Liver (tissue), 8 donors: ENCODE measurements at regions not wholly inside any gene's neighbourhood (a gene's known extent, or its start where the extent isn't known, plus 50 kb on each side); places are given as distances from the start of the nearest gene placed in this dataset.

Experiments
- DNase-seq: peaks from one replicate; pipeline ENCODE4 v3.0.0-alpha.2; 2017; ENCODE audit warnings: low spot score
- H3K27ac ChIP-seq, 2 donors: one replicate each; pipeline ENCODE4 v1.7.0; 2013; ENCODE audit warnings: inconsistent platforms in 2 of 2, low read length in 2 of 2, control low read depth in 1 of 2, low read depth in 1 of 2, mild to moderate bottlenecking in 1 of 2
- H3K27me3 ChIP-seq, 4 donors: one replicate each; pipeline versions ENCODE4 v1.6.1 to v1.7.0; 2013; ENCODE audit warnings: low read length in 3 of 4, inconsistent platforms in 1 of 4, mild to moderate bottlenecking in 1 of 4, moderate library complexity in 1 of 4; ENCODE audit not compliant: control insufficient read depth in 4 of 4, insufficient read depth in 4 of 4
- H3K36me3 ChIP-seq, 4 donors: one replicate each; pipeline versions ENCODE4 v1.6.1 to v1.7.0; 2013; ENCODE audit warnings: low read length in 3 of 4, mild to moderate bottlenecking in 3 of 4, low read depth in 1 of 4, moderate library complexity in 1 of 4; ENCODE audit not compliant: control insufficient read depth in 4 of 4, insufficient read depth in 3 of 4
- H3K4me1 ChIP-seq, 4 donors: one replicate each; pipeline versions ENCODE4 v1.6.1 to v1.7.0; 2013; ENCODE audit warnings: low read length in 3 of 4, mild to moderate bottlenecking in 3 of 4, moderate library complexity in 1 of 4; ENCODE audit not compliant: control insufficient read depth in 4 of 4, insufficient read depth in 4 of 4
- H3K4me3 ChIP-seq, 3 donors: one replicate each; pipeline versions ENCODE4 v1.6.1 to v1.7.0; 2013; ENCODE audit warnings: low read length in 3 of 3, control low read depth in 1 of 3, low read depth in 1 of 3, mild to moderate bottlenecking in 1 of 3
- H3K9ac ChIP-seq, 2 donors: one replicate each; pipeline ENCODE4 v1.7.0; 2013; ENCODE audit warnings: low read length in 2 of 2, mild to moderate bottlenecking in 2 of 2, moderate library complexity in 2 of 2, control low read depth in 1 of 2, low read depth in 1 of 2
- H3K9me3 ChIP-seq, 4 donors: one replicate each; pipeline versions ENCODE4 v1.6.1 to v1.7.0; 2013; ENCODE audit warnings: low read length in 3 of 4; ENCODE audit not compliant: control insufficient read depth in 4 of 4
- EGR1 ChIP-seq, 2 donors: IDR thresholded peaks; 2 replicates each; pipeline ENCODE4 v1.6.1; 2016 to 2018; ENCODE audit warnings: antibody characterized with exemption in 2 of 2, low read depth in 2 of 2
- FOXA1 ChIP-seq: IDR thresholded peaks from 2 replicates; pipeline ENCODE4 v1.6.1; 2016; ENCODE audit warnings: antibody characterized with exemption
- GABPA ChIP-seq, 2 donors: IDR thresholded peaks in 1 of 2; conservative IDR thresholded peaks in 1 of 2; 2 replicates each; pipeline ENCODE4 v1.6.1; 2016; ENCODE audit warnings: antibody characterized with exemption in 2 of 2, mild to moderate bottlenecking in 1 of 2, moderate library complexity in 1 of 2
- HNF4A ChIP-seq, 2 donors: conservative IDR thresholded peaks; 2 replicates each; pipeline ENCODE4 v1.6.1; 2016; ENCODE audit warnings: antibody characterized with exemption in 2 of 2, mild to moderate bottlenecking in 2 of 2
- HNF4G ChIP-seq: IDR thresholded peaks from 2 replicates; pipeline ENCODE4 v1.6.1; 2016; ENCODE audit warnings: antibody characterized with exemption
- RAD21 ChIP-seq, 2 donors: IDR thresholded peaks; 2 replicates each; pipeline ENCODE4 v1.6.1; 2016; ENCODE audit warnings: antibody characterized with exemption in 2 of 2, mild to moderate bottlenecking in 2 of 2
- RXRA ChIP-seq, 2 donors: IDR thresholded peaks; 2 replicates each; pipeline ENCODE4 v1.6.1; 2017 to 2018; ENCODE audit warnings: antibody characterized with exemption in 2 of 2, mild to moderate bottlenecking in 1 of 2
- SP1 ChIP-seq: IDR thresholded peaks from 2 replicates; pipeline ENCODE4 v1.6.1; 2018; ENCODE audit warnings: antibody characterized with exemption, mild to moderate bottlenecking
- TAF1 ChIP-seq: conservative IDR thresholded peaks from 2 replicates; pipeline ENCODE4 v1.6.1; 2016; ENCODE audit warnings: antibody characterized with exemption, mild to moderate bottlenecking
- YY1 ChIP-seq: IDR thresholded peaks from 2 replicates; pipeline ENCODE4 v1.6.1; 2016; ENCODE audit warnings: antibody characterized with exemption, mild to moderate bottlenecking
- WGBS: extraction: QIAGEN DNeasy Blood & Tissue Kit; methylation state at CpG from one replicate; pipeline ENCODE4 v1.1.7; 2013; 5-methylcytosine and 5-hydroxymethylcytosine counted together
- TF ChIP-seq, protein P1 (sequence below): IDR thresholded peaks from 2 replicates; pipeline ENCODE4 v1.6.1; 2016; ENCODE audit warnings: antibody characterized with exemption
- TF ChIP-seq, protein P2 (sequence below): fragments of 150-350 bp; IDR thresholded peaks from 2 replicates; pipeline ENCODE4 v1.5.1; 2017; ENCODE audit warnings: improper control_type of control experiment, low read depth, low read length; ENCODE audit not compliant: missing input control
- TF ChIP-seq, protein P3 (sequence below): IDR thresholded peaks from 2 replicates; pipeline ENCODE4 v1.6.1; 2016; ENCODE audit warnings: antibody characterized with exemption
- TF ChIP-seq, protein P4 (sequence below): IDR thresholded peaks from 2 replicates; pipeline ENCODE4 v1.6.1; 2016; ENCODE audit warnings: antibody characterized with exemption, mild to moderate bottlenecking
- donor health status: healthy.
- donor health status: healthy.
- donor health status: healthy.
- donor health status: healthy.
- donor health status: healthy.

DNA sequence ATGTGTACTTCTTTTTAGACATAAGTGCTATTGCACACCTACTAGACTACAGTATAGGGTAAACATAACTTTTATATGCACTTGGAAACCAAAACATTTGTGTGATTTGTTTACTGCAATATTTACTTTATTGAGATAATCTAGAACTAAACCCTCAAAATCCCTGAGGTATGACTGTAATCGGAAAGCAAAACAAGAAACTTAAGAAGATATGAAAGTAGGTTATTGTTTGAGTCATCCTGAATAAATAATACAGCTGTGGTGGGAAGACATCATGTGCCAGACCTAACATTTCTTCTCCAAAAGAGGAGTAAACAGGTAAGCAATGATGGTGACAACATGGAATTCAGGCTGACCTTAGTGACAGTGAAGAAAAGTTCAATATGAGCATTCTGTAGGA, 765.5 kb downstream of the OTOL1 start:
- WGBS: 77% methylated on average over 1 of the region's 1 CpG
- Histone ChIP-seq H3K27ac (no peak overlapping the region), H3K4me1 (no peaks in the 10 kb centered on the region)

DNA sequence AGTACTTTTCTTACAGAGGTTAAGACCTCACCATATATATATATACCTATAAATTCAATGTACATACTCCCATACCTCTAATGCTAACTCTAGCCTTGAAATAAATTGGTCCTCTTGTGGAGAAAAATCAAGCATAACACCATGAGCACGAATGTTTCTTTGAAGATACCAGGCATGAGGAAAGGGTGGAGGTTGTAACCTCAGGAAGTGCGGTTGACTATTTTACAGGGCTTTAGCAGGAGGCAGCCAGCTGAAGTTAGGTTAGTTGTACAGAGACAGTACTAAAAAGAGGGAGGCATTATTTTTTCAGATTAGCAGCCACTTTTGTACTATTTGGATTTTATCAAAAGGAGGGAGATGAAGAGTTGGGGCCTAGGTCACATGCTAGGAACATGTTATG, 767.0 kb downstream of the OTOL1 start:
- Histone ChIP-seq H3K27ac (no peak overlapping the region), H3K9ac (no peak overlapping the region), H3K4me1 (no peaks in the 10 kb centered on the region), H3K9me3 (no peaks in the 10 kb centered on the region), H3K36me3 (no peaks in the 10 kb centered on the region), H3K27me3 (no peaks in the 10 kb centered on the region), H3K4me3 (no peak overlapping the region)
- WGBS: 63% methylated on average over 2 of the region's 2 CpGs
- no peak for DNase-seq
- TF ChIP-seq, protein P1, sequence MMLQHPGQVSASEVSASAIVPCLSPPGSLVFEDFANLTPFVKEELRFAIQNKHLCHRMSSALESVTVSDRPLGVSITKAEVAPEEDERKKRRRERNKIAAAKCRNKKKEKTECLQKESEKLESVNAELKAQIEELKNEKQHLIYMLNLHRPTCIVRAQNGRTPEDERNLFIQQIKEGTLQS: no peak
- no peak for TF ChIP-seq HNF4A (conservative IDR thresholded peaks at IDR 0.05)
- no peak for TF ChIP-seq GABPA (IDR thresholded peaks at IDR 0.05 in 1 of 2, conservative IDR thresholded peaks at IDR 0.05 in 1 of 2)
- no peak for TF ChIP-seq FOXA1
- TF ChIP-seq, protein P2, sequence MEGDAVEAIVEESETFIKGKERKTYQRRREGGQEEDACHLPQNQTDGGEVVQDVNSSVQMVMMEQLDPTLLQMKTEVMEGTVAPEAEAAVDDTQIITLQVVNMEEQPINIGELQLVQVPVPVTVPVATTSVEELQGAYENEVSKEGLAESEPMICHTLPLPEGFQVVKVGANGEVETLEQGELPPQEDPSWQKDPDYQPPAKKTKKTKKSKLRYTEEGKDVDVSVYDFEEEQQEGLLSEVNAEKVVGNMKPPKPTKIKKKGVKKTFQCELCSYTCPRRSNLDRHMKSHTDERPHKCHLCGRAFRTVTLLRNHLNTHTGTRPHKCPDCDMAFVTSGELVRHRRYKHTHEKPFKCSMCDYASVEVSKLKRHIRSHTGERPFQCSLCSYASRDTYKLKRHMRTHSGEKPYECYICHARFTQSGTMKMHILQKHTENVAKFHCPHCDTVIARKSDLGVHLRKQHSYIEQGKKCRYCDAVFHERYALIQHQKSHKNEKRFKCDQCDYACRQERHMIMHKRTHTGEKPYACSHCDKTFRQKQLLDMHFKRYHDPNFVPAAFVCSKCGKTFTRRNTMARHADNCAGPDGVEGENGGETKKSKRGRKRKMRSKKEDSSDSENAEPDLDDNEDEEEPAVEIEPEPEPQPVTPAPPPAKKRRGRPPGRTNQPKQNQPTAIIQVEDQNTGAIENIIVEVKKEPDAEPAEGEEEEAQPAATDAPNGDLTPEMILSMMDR: no peak
- TF ChIP-seq, protein P3, sequence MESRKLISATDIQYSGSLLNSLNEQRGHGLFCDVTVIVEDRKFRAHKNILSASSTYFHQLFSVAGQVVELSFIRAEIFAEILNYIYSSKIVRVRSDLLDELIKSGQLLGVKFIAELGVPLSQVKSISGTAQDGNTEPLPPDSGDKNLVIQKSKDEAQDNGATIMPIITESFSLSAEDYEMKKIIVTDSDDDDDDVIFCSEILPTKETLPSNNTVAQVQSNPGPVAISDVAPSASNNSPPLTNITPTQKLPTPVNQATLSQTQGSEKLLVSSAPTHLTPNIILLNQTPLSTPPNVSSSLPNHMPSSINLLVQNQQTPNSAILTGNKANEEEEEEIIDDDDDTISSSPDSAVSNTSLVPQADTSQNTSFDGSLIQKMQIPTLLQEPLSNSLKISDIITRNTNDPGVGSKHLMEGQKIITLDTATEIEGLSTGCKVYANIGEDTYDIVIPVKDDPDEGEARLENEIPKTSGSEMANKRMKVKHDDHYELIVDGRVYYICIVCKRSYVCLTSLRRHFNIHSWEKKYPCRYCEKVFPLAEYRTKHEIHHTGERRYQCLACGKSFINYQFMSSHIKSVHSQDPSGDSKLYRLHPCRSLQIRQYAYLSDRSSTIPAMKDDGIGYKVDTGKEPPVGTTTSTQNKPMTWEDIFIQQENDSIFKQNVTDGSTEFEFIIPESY: no peak
- TF ChIP-seq RXRA (IDR thresholded peaks at IDR 0.05): no peak
- TF ChIP-seq SP1: no peak
- TF ChIP-seq TAF1: no peak
- TF ChIP-seq EGR1 (IDR thresholded peaks at IDR 0.05; ENCODE audit: low read depth in 2 of 2): no peak
- no peak for TF ChIP-seq YY1

More for the DNA sequence above, 765.5 kb downstream of the OTOL1 start:
- no peak overlapping the region for H3K4me3 ChIP-seq
- H3K36me3 ChIP-seq: no peaks in the 10 kb centered on the region
- no peak overlapping the region for H3K9ac ChIP-seq
- no peak for TF ChIP-seq RAD21 (IDR thresholded peaks at IDR 0.05)
- no peak for TF ChIP-seq GABPA (IDR thresholded peaks at IDR 0.05 in 1 of 2, conservative IDR thresholded peaks at IDR 0.05 in 1 of 2)
- TF ChIP-seq, protein P4, sequence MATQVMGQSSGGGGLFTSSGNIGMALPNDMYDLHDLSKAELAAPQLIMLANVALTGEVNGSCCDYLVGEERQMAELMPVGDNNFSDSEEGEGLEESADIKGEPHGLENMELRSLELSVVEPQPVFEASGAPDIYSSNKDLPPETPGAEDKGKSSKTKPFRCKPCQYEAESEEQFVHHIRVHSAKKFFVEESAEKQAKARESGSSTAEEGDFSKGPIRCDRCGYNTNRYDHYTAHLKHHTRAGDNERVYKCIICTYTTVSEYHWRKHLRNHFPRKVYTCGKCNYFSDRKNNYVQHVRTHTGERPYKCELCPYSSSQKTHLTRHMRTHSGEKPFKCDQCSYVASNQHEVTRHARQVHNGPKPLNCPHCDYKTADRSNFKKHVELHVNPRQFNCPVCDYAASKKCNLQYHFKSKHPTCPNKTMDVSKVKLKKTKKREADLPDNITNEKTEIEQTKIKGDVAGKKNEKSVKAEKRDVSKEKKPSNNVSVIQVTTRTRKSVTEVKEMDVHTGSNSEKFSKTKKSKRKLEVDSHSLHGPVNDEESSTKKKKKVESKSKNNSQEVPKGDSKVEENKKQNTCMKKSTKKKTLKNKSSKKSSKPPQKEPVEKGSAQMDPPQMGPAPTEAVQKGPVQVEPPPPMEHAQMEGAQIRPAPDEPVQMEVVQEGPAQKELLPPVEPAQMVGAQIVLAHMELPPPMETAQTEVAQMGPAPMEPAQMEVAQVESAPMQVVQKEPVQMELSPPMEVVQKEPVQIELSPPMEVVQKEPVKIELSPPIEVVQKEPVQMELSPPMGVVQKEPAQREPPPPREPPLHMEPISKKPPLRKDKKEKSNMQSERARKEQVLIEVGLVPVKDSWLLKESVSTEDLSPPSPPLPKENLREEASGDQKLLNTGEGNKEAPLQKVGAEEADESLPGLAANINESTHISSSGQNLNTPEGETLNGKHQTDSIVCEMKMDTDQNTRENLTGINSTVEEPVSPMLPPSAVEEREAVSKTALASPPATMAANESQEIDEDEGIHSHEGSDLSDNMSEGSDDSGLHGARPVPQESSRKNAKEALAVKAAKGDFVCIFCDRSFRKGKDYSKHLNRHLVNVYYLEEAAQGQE: no peak
- no peak for TF ChIP-seq HNF4G
- DNase-seq: no peak
- no peaks in the 10 kb centered on the region for H3K9me3 ChIP-seq
- no peaks in the 10 kb centered on the region for H3K27me3 ChIP-seq
